HFF-Myc (cell line): ENCODE measurements at regions not wholly inside any gene's neighbourhood (a gene's known extent, or its start where the extent isn't known, plus 50 kb on each side); places are given as distances from the start of the nearest gene placed in this dataset.
"Not testable (repeated sequence)": the region's sequence is repeated elsewhere in the genome, so short reads cannot be mapped to it uniquely, and the experiment has no call there.

Source experiments
- DNase-seq: peaks from one replicate; pipeline ENCODE4 v3.0.0-alpha.2; 2011; ENCODE audit warnings: low read depth; ENCODE audit errors: extremely low read depth
- H3K4me3 ChIP-seq: replicated peaks from 2 replicates; pipeline ENCODE4 v1.5.1; 2011; ENCODE audit warnings: low read depth, mild to moderate bottlenecking, control low read depth, low read length
- CTCF ChIP-seq: IDR thresholded peaks from 2 replicates; pipeline ENCODE4 v1.5.1; 2012; ENCODE audit warnings: mild to moderate bottlenecking, low read depth, low read length, control low read depth; ENCODE audit errors: missing control alignments

GRCh38 chr12:24352363-24352762 is 402.9 kb upstream of the SOX5 start:
- no peak overlapping the region for H3K4me3 ChIP-seq
- DNase-seq: no peak
- TF ChIP-seq CTCF: no peak

- no peak for DNase-seq
- TF ChIP-seq CTCF: no peak
- no peak overlapping the region for H3K4me3 ChIP-seq
Measured at GRCh38 chr12:24349051-24349799, 399.8 kb upstream of the SOX5 start.

- not testable (repeated sequence) for DNase-seq, H3K4me3 ChIP-seq
Measured at GRCh38 chr12:24348180-24348579, 398.7 kb upstream of the SOX5 start.

GRCh38 chr12:24328261-24328660 is 378.8 kb upstream of the SOX5 start:
- no peak for DNase-seq
- TF ChIP-seq CTCF: no peak
- no peak overlapping the region for H3K4me3 ChIP-seq

- TF ChIP-seq CTCF: no peak
- no peak overlapping the region for H3K4me3 ChIP-seq
- DNase-seq: no peak
Measured at GRCh38 chr12:24325331-24325730, 375.9 kb upstream of the SOX5 start.

- DNase-seq: no peak
- TF ChIP-seq CTCF: no peak
- H3K4me3 ChIP-seq: no peak overlapping the region
Measured at GRCh38 chr12:24307716-24308335, 358.4 kb upstream of the SOX5 start.

GRCh38 chr12:24307153-24307552 is 357.7 kb upstream of the SOX5 start:
- no peak for DNase-seq
- H3K4me3 ChIP-seq: no peak overlapping the region
- TF ChIP-seq CTCF: no peak
